ENCODE measurements at regions not wholly inside any gene's neighbourhood (a gene's known extent, or its start where the extent isn't known, plus 50 kb on each side); places are given as distances from the start of the nearest gene placed in this dataset.

GRCh38 chr1:199283794-199284193, 645.0 kb downstream of the PTPRC start:
- POLR2A ChIA-PET, result no interaction called here
- H3K4me3 ChIP-seq (ENCODE audit: low read depth, low read length), result no peak overlapping the region
- DNase-seq (ENCODE audit: low read depth, low spot score), result no peak
- CTCF ChIA-PET, result interaction anchor here (0.9 kb wide), 1 partner anchor 16 kb away, joined by 3 read pairs; no protein-coding TSS in a partner anchor
- TF ChIP-seq, protein P1, sequence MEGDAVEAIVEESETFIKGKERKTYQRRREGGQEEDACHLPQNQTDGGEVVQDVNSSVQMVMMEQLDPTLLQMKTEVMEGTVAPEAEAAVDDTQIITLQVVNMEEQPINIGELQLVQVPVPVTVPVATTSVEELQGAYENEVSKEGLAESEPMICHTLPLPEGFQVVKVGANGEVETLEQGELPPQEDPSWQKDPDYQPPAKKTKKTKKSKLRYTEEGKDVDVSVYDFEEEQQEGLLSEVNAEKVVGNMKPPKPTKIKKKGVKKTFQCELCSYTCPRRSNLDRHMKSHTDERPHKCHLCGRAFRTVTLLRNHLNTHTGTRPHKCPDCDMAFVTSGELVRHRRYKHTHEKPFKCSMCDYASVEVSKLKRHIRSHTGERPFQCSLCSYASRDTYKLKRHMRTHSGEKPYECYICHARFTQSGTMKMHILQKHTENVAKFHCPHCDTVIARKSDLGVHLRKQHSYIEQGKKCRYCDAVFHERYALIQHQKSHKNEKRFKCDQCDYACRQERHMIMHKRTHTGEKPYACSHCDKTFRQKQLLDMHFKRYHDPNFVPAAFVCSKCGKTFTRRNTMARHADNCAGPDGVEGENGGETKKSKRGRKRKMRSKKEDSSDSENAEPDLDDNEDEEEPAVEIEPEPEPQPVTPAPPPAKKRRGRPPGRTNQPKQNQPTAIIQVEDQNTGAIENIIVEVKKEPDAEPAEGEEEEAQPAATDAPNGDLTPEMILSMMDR (IDR thresholded peaks at IDR 0.05; ENCODE audit: insufficient read depth, low read length, missing control alignments), result no peak

DNA sequence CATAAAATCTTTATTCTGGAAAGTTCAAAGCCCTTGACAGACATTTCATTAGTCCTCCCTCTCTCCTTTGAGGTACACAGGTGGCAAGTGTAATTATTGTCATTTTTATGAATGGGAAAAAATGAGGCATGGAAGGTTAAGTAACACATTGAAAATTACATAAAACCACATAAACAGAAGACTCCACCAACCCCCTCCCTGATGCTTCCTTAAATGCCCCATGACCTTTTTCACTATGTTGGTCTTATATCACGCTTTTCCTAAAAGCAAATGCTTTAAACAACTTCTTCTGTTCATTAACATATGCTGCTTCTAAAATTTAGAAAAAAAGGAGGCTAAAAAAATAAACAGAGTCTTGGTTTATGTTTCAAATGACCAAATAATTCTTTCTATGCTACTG, 648.4 kb downstream of the PTPRC start:
- ChIA-PET POLR2A (no interaction called here), CTCF (no interaction called here)
- TF ChIP-seq, protein P1 (IDR thresholded peaks at IDR 0.05; ENCODE audit: insufficient read depth, low read length, missing control alignments), result no peak
- DNase-seq (ENCODE audit: low read depth, low spot score), result no peak
- no peak overlapping the region for H3K4me3 ChIP-seq (ENCODE audit: low read depth, low read length)

GRCh38 chr1:199287647-199288046, 648.8 kb downstream of the PTPRC start:
- ChIA-PET CTCF (no interaction called here), POLR2A (no interaction called here)
- DNase-seq (ENCODE audit: low read depth, low spot score), result no peak
- TF ChIP-seq, protein P1 (IDR thresholded peaks at IDR 0.05; ENCODE audit: insufficient read depth, low read length, missing control alignments), result no peak
- no peak overlapping the region for H3K4me3 ChIP-seq (ENCODE audit: low read depth, low read length)

DNA sequence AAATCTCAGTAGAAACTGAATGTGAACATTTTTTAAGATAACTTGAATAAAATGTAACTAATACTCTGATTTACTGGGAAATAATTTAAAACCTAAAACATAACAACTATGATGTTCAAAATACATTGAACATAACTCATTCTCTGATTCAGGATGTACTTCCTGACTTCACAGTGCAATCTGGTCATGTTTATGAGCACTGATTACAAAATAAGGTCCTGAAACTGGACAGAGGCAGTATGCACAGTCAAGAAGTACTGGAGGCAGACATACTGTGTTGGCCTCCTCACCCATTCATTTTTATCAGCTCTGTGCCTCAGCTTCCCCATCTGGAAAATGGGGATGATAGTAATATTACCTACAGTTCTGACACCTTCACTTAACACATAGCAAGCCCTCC, 651.3 kb downstream of the PTPRC start:
- ChIA-PET CTCF (no interaction called here), POLR2A (no interaction called here)
- H3K4me3 ChIP-seq (ENCODE audit: low read depth, low read length), result no peak overlapping the region
- DNase-seq (ENCODE audit: low read depth, low spot score), result no peak
- TF ChIP-seq, protein P1 (IDR thresholded peaks at IDR 0.05; ENCODE audit: insufficient read depth, low read length, missing control alignments), result no peak

DNA sequence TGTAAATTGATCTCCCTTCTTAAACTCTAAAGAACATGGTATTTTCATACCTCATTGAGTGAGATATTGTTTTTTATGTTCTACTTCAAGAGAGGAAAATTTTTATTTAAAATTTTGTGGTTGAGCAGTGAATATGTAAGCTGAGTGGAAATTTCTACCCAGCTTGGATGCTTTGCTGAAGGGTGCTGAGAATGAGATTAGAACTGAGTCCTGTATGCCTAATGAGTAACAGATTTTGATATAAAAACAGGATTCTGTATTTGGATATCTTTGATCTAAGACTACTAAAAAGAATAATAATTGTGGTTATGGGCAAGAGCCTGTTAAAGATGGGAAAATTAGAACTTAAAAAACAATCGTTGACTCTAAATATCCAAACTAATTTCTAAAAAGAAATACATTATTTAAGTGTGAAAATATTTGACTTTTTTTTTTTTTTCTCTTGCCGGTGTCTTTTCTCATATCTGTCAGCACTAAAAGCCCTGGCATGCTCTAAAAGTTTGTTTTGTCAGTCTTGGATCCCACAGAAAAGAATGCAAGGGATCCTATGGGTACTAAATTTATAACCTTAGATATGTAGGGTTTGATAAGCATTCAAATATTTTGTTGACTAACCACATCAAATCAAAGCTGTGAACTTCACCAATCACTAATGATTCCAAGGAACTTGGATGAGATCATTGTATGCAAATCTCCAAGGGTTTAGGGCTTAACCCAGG, 652.3 kb downstream of the PTPRC start:
- DNase-seq (ENCODE audit: low read depth, low spot score), result no peak

DNA sequence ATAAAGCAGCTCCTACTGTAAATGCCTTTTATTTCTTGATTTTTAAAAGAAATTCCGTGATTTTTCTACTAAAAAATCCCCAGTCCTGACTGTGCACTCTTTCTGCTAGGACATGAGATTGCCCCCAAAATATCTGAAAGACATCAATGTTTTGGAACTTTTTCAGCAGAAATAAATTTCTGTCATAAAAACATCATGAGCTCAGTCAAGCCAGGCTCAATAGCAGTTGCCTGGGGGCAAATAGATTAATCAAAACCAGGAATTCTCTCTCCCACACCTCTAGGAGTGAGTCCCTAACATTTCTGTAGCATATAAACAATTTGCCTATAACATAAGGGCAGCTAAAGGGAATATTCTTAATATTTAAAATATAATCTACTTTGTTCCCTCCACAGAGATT, 654.1 kb downstream of the PTPRC start:
- TF ChIP-seq, protein P1 (IDR thresholded peaks at IDR 0.05; ENCODE audit: insufficient read depth, low read length, missing control alignments), result no peak
- POLR2A ChIA-PET, result no interaction called here
- CTCF ChIA-PET, result interaction anchor here (1.3 kb wide), 1 partner anchor 171 kb away, joined by 3 read pairs; no protein-coding TSS in a partner anchor
- DNase-seq (ENCODE audit: low read depth, low spot score), result no peak
- H3K4me3 ChIP-seq (ENCODE audit: low read depth, low read length), result no peak overlapping the region

More for the DNA sequence above, 652.3 kb downstream of the PTPRC start:
- TF ChIP-seq, protein P1 (IDR thresholded peaks at IDR 0.05; ENCODE audit: insufficient read depth, low read length, missing control alignments), result no peak
- ChIA-PET POLR2A (no interaction called here), CTCF (no interaction called here)
- no peak overlapping the region for H3K4me3 ChIP-seq (ENCODE audit: low read depth, low read length)

All from AG04449 (cell line).